22Rv1 (cell line): ENCODE measurements at regions not wholly inside any gene's neighbourhood (a gene's known extent, or its start where the extent isn't known, plus 50 kb on each side); places are given as distances from the start of the nearest gene placed in this dataset.

Source experiments
- CTCF ChIP-seq: fragments of 450-650 bp; IDR thresholded peaks from 2 replicates; pipeline ENCODE4 v1.5.1; 2017; ENCODE audit warnings: mild to moderate bottlenecking
- ZFX ChIP-seq: fragments of 450-650 bp; IDR thresholded peaks from 2 replicates; pipeline ENCODE4 v1.6.1; 2017; ENCODE audit warnings: antibody characterized with exemption, borderline replicate concordance

- TF ChIP-seq CTCF: no peak
- TF ChIP-seq ZFX: no peak
These were observed 224.4 kb upstream of the APCDD1 start for GRCh38 chr18:10230072-10230471.
